ENCODE measurements at regions not wholly inside any gene's neighbourhood (a gene's known extent, or its start where the extent isn't known, plus 50 kb on each side); places are given as distances from the start of the nearest gene placed in this dataset.

DNA sequence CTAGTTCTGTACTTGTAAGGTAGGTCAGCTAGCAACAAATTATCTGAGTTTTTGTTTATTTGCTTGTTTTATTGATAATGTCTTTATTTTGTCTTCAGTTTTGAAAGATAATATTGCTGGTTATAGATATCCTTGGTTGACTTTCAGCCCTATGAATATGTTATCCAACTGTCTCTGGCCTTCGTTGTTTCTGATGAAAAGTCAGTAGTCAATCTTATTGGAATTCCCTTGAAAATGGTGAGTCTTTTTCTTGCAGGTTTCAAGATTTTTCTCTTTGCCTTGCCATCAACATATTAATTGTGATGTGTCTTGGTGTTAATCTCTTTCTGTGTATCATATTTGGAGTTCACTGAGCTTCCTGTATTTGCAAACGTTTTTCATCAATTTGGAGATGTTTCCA, 113.1 kb upstream of the NEIL3 start:
- TF ChIP-seq, protein P1, sequence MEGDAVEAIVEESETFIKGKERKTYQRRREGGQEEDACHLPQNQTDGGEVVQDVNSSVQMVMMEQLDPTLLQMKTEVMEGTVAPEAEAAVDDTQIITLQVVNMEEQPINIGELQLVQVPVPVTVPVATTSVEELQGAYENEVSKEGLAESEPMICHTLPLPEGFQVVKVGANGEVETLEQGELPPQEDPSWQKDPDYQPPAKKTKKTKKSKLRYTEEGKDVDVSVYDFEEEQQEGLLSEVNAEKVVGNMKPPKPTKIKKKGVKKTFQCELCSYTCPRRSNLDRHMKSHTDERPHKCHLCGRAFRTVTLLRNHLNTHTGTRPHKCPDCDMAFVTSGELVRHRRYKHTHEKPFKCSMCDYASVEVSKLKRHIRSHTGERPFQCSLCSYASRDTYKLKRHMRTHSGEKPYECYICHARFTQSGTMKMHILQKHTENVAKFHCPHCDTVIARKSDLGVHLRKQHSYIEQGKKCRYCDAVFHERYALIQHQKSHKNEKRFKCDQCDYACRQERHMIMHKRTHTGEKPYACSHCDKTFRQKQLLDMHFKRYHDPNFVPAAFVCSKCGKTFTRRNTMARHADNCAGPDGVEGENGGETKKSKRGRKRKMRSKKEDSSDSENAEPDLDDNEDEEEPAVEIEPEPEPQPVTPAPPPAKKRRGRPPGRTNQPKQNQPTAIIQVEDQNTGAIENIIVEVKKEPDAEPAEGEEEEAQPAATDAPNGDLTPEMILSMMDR (IDR thresholded peaks at IDR 0.05), result no peak
- TF ChIP-seq ZFX (IDR thresholded peaks at IDR 0.05; ENCODE audit: borderline replicate concordance), result no peak
- H3K27ac ChIP-seq, result no peak overlapping the region

DNA sequence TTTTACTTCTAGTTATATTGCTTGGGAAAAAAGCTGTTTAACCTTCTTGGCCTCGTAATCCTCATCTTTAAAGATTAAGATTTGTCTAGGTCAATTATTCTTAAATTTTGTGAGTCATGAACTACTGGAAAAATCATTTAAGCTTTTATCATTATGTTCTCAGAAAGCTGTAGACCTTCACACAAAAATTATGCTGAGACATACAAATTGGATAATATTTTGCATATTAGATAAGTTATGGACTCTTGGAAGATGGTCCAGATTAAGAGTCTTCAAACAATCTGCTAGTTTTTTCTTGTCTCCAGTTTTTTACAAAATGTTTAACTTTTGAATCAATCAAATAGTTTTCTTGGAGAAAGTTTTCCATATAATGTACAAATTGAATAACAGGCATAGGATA, 108.1 kb upstream of the NEIL3 start:
- no peak overlapping the region for H3K27ac ChIP-seq
- TF ChIP-seq ZFX (IDR thresholded peaks at IDR 0.05; ENCODE audit: borderline replicate concordance), result no peak
- TF ChIP-seq, protein P1 (IDR thresholded peaks at IDR 0.05), result no peak

DNA sequence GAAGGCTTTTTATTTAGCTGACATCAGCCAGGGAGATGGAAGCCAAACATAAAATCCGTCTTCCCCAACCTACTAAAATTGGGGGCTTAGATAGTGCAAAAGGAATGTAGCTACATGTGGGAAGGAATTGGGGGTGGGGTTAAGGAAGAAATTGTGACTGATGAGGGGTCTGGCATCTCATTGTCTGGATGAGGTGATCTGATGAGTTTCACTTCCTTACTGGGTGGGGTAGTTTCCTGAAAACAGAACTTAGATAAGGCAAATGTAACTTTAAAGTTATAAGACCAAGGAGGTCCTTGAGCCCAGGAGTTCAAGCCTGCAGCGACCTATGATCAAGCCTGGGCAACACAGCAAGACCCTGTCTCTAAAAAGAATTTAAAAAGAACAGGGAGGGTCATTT, 105.5 kb upstream of the NEIL3 start:
- TF ChIP-seq, protein P1 (IDR thresholded peaks at IDR 0.05), result no peak
- TF ChIP-seq ZFX (IDR thresholded peaks at IDR 0.05; ENCODE audit: borderline replicate concordance), result no peak
- H3K27ac ChIP-seq, result no peak overlapping the region

DNA sequence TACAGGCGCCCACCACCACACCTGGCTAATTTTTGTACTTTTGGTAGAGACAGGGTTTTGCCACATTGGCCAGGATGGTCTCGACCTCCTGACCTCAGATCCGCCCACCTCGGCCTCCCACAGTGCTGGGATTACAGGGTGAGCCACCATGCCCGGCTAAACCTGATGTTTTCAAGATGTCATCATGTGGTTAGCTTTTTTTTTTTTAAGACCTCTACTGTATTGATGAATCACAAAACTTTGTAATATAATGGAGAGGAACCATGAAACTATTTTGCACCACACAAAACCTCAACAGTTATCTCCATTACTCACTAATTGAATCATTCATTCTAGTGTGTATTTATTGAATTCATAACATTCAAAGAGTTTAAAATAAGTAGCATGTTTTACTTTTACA, 94.7 kb upstream of the NEIL3 start:
- no peak overlapping the region for H3K27ac ChIP-seq

DNA sequence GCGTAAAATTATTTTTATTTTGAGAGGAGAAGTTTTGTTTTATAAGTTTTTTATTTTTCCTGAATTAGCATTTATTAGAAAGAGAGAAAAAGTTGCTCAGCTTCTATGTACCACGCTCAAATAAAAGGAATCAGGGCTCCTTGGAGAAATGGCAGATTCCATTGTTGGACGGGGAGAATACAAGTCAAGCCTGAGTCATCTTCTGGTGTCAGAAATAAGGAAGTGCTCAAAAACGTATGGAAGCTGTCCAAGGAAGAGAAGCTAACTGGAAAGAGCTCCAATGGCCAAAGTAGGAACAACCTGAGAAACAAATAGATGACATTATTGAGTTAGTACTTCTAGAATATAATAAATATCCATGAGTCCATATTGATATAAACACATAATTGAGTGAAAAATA, 89.3 kb upstream of the NEIL3 start:
- no peak overlapping the region for H3K27ac ChIP-seq
- TF ChIP-seq, protein P1 (IDR thresholded peaks at IDR 0.05), result no peak
- TF ChIP-seq ZFX (IDR thresholded peaks at IDR 0.05; ENCODE audit: borderline replicate concordance), result no peak

More for the DNA sequence above, 94.7 kb upstream of the NEIL3 start:
- no peak for TF ChIP-seq ZFX (IDR thresholded peaks at IDR 0.05; ENCODE audit: borderline replicate concordance)
- TF ChIP-seq, protein P1 (IDR thresholded peaks at IDR 0.05), result no peak

DNA sequence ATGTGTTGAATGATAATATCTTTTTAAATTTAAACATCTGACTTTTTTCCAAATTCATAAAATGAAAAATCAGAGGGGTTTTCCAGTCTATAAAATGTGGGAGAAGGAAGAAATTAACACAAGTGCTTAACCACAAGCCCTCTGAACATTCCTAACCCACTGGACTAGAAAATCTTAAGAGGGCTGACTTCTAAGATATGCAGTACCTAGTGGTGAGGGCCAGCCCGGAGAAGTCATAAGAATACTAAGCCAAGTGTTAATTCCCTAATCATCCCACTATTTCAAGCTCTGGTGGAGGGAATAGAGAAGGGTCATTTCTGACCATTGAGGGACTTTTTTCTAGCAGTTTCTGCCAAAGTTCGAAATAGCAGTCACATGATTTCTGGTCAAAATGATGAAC, 86.9 kb upstream of the NEIL3 start:
- TF ChIP-seq ZFX (IDR thresholded peaks at IDR 0.05; ENCODE audit: borderline replicate concordance), result no peak
- TF ChIP-seq, protein P1 (IDR thresholded peaks at IDR 0.05), result no peak
- H3K27ac ChIP-seq, result no peak overlapping the region

DNA sequence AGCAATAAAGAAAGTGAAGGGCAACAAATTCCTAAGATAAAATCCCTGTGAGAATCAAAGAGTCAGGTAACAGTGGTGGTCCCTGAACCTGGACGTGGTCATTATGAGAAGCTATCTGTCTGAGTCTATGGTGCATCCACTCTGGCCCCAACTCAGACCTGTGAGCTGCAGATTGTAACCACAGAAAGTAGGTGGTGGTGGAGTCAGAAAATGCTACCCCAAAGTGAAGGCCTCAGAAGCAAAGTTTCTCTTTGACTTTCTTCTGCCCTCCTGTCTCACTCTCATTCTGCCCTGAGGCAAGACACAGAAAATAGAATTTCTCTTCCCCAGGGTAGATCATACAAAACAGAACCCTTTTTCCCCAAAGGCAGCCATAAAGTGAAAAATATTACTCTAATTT, 84.1 kb upstream of the NEIL3 start:
- TF ChIP-seq, protein P1 (IDR thresholded peaks at IDR 0.05), result no peak
- no peak for TF ChIP-seq ZFX (IDR thresholded peaks at IDR 0.05; ENCODE audit: borderline replicate concordance)
- H3K27ac ChIP-seq, result no peak overlapping the region
